Liver (tissue), 8 donors: ENCODE measurements at regions not wholly inside any gene's neighbourhood (a gene's known extent, or its start where the extent isn't known, plus 50 kb on each side); places are given as distances from the start of the nearest gene placed in this dataset.

Experiments used
- DNase-seq: peaks from one replicate; pipeline ENCODE4 v3.0.0-alpha.2; 2017; ENCODE audit warnings: low spot score
- H3K27ac ChIP-seq, 2 donors: one replicate each; pipeline ENCODE4 v1.7.0; 2013; ENCODE audit warnings: inconsistent platforms in 2 of 2, low read length in 2 of 2, control low read depth in 1 of 2, low read depth in 1 of 2, mild to moderate bottlenecking in 1 of 2
- H3K27me3 ChIP-seq, 4 donors: one replicate each; pipeline versions ENCODE4 v1.6.1 to v1.7.0; 2013; ENCODE audit warnings: low read length in 3 of 4, inconsistent platforms in 1 of 4, mild to moderate bottlenecking in 1 of 4, moderate library complexity in 1 of 4; ENCODE audit not compliant: control insufficient read depth in 4 of 4, insufficient read depth in 4 of 4
- H3K36me3 ChIP-seq, 4 donors: one replicate each; pipeline versions ENCODE4 v1.6.1 to v1.7.0; 2013; ENCODE audit warnings: low read length in 3 of 4, mild to moderate bottlenecking in 3 of 4, low read depth in 1 of 4, moderate library complexity in 1 of 4; ENCODE audit not compliant: control insufficient read depth in 4 of 4, insufficient read depth in 3 of 4
- H3K4me1 ChIP-seq, 4 donors: one replicate each; pipeline versions ENCODE4 v1.6.1 to v1.7.0; 2013; ENCODE audit warnings: low read length in 3 of 4, mild to moderate bottlenecking in 3 of 4, moderate library complexity in 1 of 4; ENCODE audit not compliant: control insufficient read depth in 4 of 4, insufficient read depth in 4 of 4
- H3K4me3 ChIP-seq, 3 donors: one replicate each; pipeline versions ENCODE4 v1.6.1 to v1.7.0; 2013; ENCODE audit warnings: low read length in 3 of 3, control low read depth in 1 of 3, low read depth in 1 of 3, mild to moderate bottlenecking in 1 of 3
- H3K9ac ChIP-seq, 2 donors: one replicate each; pipeline ENCODE4 v1.7.0; 2013; ENCODE audit warnings: low read length in 2 of 2, mild to moderate bottlenecking in 2 of 2, moderate library complexity in 2 of 2, control low read depth in 1 of 2, low read depth in 1 of 2
- H3K9me3 ChIP-seq, 4 donors: one replicate each; pipeline versions ENCODE4 v1.6.1 to v1.7.0; 2013; ENCODE audit warnings: low read length in 3 of 4; ENCODE audit not compliant: control insufficient read depth in 4 of 4
- EGR1 ChIP-seq, 2 donors: IDR thresholded peaks; 2 replicates each; pipeline ENCODE4 v1.6.1; 2016 to 2018; ENCODE audit warnings: antibody characterized with exemption in 2 of 2, low read depth in 2 of 2
- FOXA1 ChIP-seq: IDR thresholded peaks from 2 replicates; pipeline ENCODE4 v1.6.1; 2016; ENCODE audit warnings: antibody characterized with exemption
- FOXA2 ChIP-seq: IDR thresholded peaks from 2 replicates; pipeline ENCODE4 v1.6.1; 2016; ENCODE audit warnings: antibody characterized with exemption
- GABPA ChIP-seq, 2 donors: IDR thresholded peaks in 1 of 2; conservative IDR thresholded peaks in 1 of 2; 2 replicates each; pipeline ENCODE4 v1.6.1; 2016; ENCODE audit warnings: antibody characterized with exemption in 2 of 2, mild to moderate bottlenecking in 1 of 2, moderate library complexity in 1 of 2
- HNF4A ChIP-seq, 2 donors: conservative IDR thresholded peaks; 2 replicates each; pipeline ENCODE4 v1.6.1; 2016; ENCODE audit warnings: antibody characterized with exemption in 2 of 2, mild to moderate bottlenecking in 2 of 2
- HNF4G ChIP-seq: IDR thresholded peaks from 2 replicates; pipeline ENCODE4 v1.6.1; 2016; ENCODE audit warnings: antibody characterized with exemption
- JUND ChIP-seq, 2 donors: IDR thresholded peaks; 2 replicates each; pipeline ENCODE4 v1.6.1; 2016; ENCODE audit warnings: antibody characterized with exemption in 2 of 2
- NR2F2 ChIP-seq: IDR thresholded peaks from 2 replicates; pipeline ENCODE4 v1.6.1; 2016; ENCODE audit warnings: antibody characterized with exemption
- RAD21 ChIP-seq, 2 donors: IDR thresholded peaks; 2 replicates each; pipeline ENCODE4 v1.6.1; 2016; ENCODE audit warnings: antibody characterized with exemption in 2 of 2, mild to moderate bottlenecking in 2 of 2
- RXRA ChIP-seq, 2 donors: IDR thresholded peaks; 2 replicates each; pipeline ENCODE4 v1.6.1; 2017 to 2018; ENCODE audit warnings: antibody characterized with exemption in 2 of 2, mild to moderate bottlenecking in 1 of 2
- SP1 ChIP-seq: IDR thresholded peaks from 2 replicates; pipeline ENCODE4 v1.6.1; 2018; ENCODE audit warnings: antibody characterized with exemption, mild to moderate bottlenecking
- TAF1 ChIP-seq: conservative IDR thresholded peaks from 2 replicates; pipeline ENCODE4 v1.6.1; 2016; ENCODE audit warnings: antibody characterized with exemption, mild to moderate bottlenecking
- YY1 ChIP-seq: IDR thresholded peaks from 2 replicates; pipeline ENCODE4 v1.6.1; 2016; ENCODE audit warnings: antibody characterized with exemption, mild to moderate bottlenecking
- WGBS: extraction: QIAGEN DNeasy Blood & Tissue Kit; methylation state at CpG from one replicate; pipeline ENCODE4 v1.1.7; 2013; 5-methylcytosine and 5-hydroxymethylcytosine counted together
- TF ChIP-seq, protein P1 (sequence below): IDR thresholded peaks from 2 replicates; pipeline ENCODE4 v1.6.1; 2016; ENCODE audit warnings: antibody characterized with exemption
- TF ChIP-seq, protein P2 (sequence below): fragments of 150-350 bp; IDR thresholded peaks from 2 replicates; pipeline ENCODE4 v1.5.1; 2017; ENCODE audit warnings: improper control_type of control experiment, low read depth, low read length; ENCODE audit not compliant: missing input control
- TF ChIP-seq, protein P3 (sequence below): IDR thresholded peaks from 2 replicates; pipeline ENCODE4 v1.6.1; 2016; ENCODE audit warnings: antibody characterized with exemption, mild to moderate bottlenecking
- TF ChIP-seq, protein P4 (sequence below): IDR thresholded peaks from 2 replicates; pipeline ENCODE4 v1.6.1; 2016; ENCODE audit warnings: antibody characterized with exemption
- TF ChIP-seq, protein P5 (sequence below): IDR thresholded peaks from 2 replicates; pipeline ENCODE4 v1.6.1; 2016; ENCODE audit warnings: antibody characterized with exemption
- donor health status: healthy.
- donor health status: healthy.
- donor health status: healthy.
- donor health status: healthy.
- donor health status: healthy.

DNA sequence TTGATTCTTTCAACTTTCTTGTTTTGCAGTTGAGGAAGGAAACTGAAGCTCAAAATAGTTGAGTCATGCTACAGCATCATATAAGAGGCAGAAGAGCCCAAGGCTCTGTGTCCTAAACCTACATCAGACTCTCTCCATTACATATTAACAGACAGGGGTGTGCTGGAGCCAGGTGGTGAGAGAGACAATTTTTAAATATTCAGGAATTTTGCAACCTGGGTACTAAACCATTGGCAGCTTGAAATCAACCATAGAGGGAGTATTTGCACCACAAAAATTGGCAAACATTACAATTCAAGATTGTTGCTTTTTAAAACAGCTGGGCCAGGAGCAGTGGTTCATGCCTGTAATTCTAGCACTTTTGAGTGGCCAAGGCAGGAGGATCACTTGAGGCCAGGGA lies 65.8 kb upstream of the SOX4 start:
- no peak overlapping the region for H3K9ac ChIP-seq
- H3K36me3 ChIP-seq: no peaks in the 10 kb centered on the region
- H3K27ac ChIP-seq: no peak overlapping the region
- no peaks in the 10 kb centered on the region for H3K9me3 ChIP-seq
- H3K4me3 ChIP-seq: no peak overlapping the region
- H3K4me1 ChIP-seq: no peaks in the 10 kb centered on the region
- peak; percentile 7 to 51 for TF ChIP-seq RAD21 (IDR thresholded peaks at IDR 0.05)
- TF ChIP-seq NR2F2: no peak
- TF ChIP-seq, protein P1, sequence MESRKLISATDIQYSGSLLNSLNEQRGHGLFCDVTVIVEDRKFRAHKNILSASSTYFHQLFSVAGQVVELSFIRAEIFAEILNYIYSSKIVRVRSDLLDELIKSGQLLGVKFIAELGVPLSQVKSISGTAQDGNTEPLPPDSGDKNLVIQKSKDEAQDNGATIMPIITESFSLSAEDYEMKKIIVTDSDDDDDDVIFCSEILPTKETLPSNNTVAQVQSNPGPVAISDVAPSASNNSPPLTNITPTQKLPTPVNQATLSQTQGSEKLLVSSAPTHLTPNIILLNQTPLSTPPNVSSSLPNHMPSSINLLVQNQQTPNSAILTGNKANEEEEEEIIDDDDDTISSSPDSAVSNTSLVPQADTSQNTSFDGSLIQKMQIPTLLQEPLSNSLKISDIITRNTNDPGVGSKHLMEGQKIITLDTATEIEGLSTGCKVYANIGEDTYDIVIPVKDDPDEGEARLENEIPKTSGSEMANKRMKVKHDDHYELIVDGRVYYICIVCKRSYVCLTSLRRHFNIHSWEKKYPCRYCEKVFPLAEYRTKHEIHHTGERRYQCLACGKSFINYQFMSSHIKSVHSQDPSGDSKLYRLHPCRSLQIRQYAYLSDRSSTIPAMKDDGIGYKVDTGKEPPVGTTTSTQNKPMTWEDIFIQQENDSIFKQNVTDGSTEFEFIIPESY: no peak
- TF ChIP-seq, protein P2, sequence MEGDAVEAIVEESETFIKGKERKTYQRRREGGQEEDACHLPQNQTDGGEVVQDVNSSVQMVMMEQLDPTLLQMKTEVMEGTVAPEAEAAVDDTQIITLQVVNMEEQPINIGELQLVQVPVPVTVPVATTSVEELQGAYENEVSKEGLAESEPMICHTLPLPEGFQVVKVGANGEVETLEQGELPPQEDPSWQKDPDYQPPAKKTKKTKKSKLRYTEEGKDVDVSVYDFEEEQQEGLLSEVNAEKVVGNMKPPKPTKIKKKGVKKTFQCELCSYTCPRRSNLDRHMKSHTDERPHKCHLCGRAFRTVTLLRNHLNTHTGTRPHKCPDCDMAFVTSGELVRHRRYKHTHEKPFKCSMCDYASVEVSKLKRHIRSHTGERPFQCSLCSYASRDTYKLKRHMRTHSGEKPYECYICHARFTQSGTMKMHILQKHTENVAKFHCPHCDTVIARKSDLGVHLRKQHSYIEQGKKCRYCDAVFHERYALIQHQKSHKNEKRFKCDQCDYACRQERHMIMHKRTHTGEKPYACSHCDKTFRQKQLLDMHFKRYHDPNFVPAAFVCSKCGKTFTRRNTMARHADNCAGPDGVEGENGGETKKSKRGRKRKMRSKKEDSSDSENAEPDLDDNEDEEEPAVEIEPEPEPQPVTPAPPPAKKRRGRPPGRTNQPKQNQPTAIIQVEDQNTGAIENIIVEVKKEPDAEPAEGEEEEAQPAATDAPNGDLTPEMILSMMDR: peak; percentile 3
- no peaks in the 10 kb centered on the region for H3K27me3 ChIP-seq
- no peak for DNase-seq

DNA sequence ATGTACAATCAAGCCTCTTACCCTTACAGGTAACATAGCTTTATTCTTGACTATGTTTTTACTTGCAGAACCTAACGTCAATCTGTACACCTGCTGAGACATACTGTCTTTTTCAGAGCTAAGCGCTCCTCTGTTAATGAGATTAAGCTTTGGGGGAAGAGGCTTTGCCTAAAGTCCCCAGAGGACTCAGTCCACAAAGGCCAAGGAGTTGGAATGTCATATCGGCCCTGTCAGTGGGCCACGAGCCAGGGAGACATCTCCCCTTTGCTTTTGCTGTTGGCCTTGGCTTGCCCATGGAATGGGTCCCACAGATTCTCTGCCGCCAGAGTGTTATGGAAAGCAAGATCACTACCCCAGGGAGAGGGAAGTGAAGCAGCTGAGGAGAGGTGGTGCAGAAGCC lies 64.1 kb upstream of the SOX4 start:
- TF ChIP-seq JUND (IDR thresholded peaks at IDR 0.05) (no peak), TAF1 (no peak), FOXA2 (no peak), GABPA (IDR thresholded peaks at IDR 0.05 in 1 of 2, conservative IDR thresholded peaks at IDR 0.05 in 1 of 2) (no peak), FOXA1 (no peak), HNF4G (no peak), YY1 (no peak), EGR1 (IDR thresholded peaks at IDR 0.05; ENCODE audit: low read depth in 2 of 2) (no peak), RAD21 (IDR thresholded peaks at IDR 0.05) (no peak), RXRA (IDR thresholded peaks at IDR 0.05) (no peak), HNF4A (conservative IDR thresholded peaks at IDR 0.05) (no peak), NR2F2 (no peak), SP1 (no peak)
- TF ChIP-seq, protein P3, sequence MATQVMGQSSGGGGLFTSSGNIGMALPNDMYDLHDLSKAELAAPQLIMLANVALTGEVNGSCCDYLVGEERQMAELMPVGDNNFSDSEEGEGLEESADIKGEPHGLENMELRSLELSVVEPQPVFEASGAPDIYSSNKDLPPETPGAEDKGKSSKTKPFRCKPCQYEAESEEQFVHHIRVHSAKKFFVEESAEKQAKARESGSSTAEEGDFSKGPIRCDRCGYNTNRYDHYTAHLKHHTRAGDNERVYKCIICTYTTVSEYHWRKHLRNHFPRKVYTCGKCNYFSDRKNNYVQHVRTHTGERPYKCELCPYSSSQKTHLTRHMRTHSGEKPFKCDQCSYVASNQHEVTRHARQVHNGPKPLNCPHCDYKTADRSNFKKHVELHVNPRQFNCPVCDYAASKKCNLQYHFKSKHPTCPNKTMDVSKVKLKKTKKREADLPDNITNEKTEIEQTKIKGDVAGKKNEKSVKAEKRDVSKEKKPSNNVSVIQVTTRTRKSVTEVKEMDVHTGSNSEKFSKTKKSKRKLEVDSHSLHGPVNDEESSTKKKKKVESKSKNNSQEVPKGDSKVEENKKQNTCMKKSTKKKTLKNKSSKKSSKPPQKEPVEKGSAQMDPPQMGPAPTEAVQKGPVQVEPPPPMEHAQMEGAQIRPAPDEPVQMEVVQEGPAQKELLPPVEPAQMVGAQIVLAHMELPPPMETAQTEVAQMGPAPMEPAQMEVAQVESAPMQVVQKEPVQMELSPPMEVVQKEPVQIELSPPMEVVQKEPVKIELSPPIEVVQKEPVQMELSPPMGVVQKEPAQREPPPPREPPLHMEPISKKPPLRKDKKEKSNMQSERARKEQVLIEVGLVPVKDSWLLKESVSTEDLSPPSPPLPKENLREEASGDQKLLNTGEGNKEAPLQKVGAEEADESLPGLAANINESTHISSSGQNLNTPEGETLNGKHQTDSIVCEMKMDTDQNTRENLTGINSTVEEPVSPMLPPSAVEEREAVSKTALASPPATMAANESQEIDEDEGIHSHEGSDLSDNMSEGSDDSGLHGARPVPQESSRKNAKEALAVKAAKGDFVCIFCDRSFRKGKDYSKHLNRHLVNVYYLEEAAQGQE: no peak
- TF ChIP-seq, protein P4, sequence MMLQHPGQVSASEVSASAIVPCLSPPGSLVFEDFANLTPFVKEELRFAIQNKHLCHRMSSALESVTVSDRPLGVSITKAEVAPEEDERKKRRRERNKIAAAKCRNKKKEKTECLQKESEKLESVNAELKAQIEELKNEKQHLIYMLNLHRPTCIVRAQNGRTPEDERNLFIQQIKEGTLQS: no peak
- TF ChIP-seq, protein P2: no peak
- TF ChIP-seq, protein P1: no peak
- TF ChIP-seq, protein P5, sequence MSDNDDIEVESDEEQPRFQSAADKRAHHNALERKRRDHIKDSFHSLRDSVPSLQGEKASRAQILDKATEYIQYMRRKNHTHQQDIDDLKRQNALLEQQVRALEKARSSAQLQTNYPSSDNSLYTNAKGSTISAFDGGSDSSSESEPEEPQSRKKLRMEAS: no peak
- Histone ChIP-seq H3K36me3 (no peaks in the 10 kb centered on the region), H3K27ac (no peak overlapping the region), H3K4me3 (no peak overlapping the region), H3K9me3 (no peaks in the 10 kb centered on the region), H3K9ac (no peak overlapping the region), H3K27me3 (no peaks in the 10 kb centered on the region), H3K4me1 (no peaks in the 10 kb centered on the region)
- WGBS: 87% methylated on average over 5 of the region's 5 CpGs
- no peak for DNase-seq
